DMS79 treated with DMSO at 0.1 percent for 48 hours (cell line): ENCODE measurements at regions not wholly inside any gene's neighbourhood (a gene's known extent, or its start where the extent isn't known, plus 50 kb on each side); places are given as distances from the start of the nearest gene placed in this dataset.
A peak's percentile ranks its signal among the peaks of the same experiment; 100 is the strongest.
"Not testable (repeated sequence)": the region's sequence is repeated elsewhere in the genome, so short reads cannot be mapped to it uniquely, and the experiment has no call there.

ENCODE experiments used
- DNase-seq: peaks from one replicate; lab custom pipeline; 2025; lab: John Stamatoyannopoulos, UW

DNA sequence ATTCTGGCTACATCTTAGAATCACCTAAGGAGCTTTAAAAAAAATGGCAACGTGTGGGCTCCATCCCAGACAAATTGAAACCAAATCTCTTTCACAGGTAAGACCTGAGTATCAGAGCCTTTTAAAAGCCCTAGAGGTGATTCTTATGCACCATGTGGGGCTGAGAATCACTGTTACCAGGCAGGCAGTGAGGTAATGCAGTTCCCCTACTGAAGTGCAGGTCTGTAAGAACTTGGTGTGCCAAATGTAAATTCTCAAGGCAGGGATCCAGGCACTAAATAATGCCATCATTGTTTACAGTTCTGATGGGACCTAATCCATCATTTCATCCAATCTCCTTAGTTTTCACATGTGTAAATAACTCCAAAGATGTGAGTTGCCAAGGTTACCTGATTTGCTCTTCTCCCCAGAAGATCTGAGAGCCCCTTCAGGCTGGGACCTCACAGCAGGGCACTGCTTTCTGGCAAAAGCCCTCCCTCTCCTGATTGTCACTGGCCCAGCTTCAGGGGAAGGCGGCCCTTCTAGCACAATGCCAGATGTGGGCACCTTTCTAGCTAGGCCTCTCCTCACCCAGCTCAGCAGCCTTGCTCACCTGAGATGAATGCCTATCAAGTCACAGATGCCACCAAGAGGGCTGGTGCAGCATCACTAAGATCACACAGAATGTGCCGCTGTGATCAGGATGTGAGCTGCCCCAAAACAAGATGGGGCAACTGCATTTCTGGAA lies 73.6 kb upstream of the RGPD5 start:
- peak; percentile 76 for DNase-seq

DNA sequence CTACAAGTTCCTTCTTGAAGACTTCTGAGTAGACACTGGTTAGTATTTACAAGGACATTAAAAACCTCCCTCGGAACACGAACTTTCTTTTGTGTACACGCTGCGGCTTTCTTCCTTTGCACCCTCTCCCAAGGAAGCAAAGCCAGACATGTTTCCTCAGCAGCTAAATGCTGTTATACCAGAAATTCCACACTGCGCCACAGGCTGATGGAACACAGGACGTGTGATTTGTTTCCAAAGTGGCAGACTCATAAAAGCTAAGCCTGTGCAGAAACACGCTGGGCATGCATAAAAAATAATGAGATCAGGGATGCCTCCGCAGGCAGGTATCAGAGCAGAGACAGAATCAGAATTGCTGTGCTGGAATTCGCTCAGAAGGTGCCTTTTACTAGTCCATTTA lies 73.0 kb upstream of the RGPD5 start:
- no peak for DNase-seq

DNA sequence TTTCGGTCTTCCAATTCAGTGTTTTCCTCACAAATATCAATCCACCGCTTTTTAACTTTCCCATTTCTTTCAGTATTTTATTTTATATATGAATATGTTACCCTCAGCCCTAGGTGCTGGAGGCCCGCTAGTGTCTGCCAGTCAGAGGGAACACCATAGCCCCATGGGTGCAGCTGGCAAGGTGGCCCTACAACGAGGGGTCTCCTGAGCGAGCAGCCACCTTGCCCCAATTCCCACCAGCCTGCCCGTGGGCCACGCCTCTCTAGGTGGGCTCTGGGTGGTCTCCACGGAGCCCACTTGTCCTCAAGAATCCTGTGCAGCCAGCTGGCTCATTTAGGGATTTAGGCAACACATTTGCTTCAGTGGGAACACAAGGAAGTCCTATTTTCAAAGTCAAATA lies 72.5 kb upstream of the RGPD5 start:
- DNase-seq: no peak

DNA sequence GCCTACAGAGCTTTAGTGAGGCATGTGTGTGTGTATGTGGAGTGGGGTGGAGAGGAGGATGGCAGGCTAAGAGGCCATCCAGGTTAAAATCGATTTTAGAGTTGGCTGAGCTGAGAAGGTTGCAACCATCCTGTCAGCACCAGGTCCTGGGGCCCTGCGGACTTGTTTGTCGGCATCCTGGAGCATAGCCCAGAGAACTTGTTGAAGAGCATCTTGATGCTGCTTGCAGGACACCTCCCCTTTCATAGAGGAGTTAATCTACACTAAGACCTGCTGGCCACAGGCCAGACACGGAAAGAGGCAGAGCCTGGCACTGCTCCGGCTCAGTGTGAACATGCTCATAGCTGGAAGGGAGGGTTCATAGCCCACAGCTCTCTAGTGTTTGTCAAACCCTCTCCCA lies 72.1 kb upstream of the RGPD5 start:
- peak; percentile 92 for DNase-seq

DNA sequence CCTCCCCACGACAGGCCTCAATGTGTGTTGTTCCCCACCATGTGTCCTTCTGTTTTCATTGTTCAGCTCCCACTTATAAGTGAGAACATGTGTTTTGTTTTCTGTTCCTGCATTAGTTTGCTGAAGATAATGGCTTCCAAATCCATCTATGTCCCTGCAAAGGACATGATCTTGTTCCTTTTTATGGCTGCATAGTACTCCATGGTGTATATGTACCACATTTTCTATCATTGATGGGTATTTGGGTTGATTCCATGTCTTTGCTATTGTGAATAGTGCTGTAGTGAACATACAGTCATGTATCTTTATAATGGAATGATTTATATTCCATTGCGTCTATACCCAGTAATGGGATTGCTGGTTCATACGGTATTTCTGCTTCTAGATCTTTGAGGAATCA lies 71.5 kb upstream of the RGPD5 start:
- not testable (repeated sequence) for DNase-seq

DNA sequence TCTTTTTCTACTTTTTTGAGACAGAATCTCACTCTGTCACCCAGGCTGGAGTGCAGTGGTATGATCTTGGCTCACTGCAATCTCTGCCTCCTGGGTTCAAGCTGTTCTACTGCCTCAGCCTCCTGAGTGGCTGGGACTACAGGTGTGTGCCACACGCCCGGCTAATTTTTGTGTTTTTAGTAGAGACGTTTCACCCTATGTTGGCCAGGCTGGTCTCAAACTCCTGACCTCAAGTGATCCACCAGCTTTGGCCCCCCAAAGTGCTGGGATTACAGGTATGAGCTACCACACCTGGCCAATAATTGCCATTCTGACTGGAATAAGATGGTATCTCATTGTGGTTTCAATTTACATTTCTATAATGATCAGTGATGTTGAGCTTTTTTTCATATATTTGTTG lies 71.0 kb upstream of the RGPD5 start:
- not testable (repeated sequence) for DNase-seq

DNA sequence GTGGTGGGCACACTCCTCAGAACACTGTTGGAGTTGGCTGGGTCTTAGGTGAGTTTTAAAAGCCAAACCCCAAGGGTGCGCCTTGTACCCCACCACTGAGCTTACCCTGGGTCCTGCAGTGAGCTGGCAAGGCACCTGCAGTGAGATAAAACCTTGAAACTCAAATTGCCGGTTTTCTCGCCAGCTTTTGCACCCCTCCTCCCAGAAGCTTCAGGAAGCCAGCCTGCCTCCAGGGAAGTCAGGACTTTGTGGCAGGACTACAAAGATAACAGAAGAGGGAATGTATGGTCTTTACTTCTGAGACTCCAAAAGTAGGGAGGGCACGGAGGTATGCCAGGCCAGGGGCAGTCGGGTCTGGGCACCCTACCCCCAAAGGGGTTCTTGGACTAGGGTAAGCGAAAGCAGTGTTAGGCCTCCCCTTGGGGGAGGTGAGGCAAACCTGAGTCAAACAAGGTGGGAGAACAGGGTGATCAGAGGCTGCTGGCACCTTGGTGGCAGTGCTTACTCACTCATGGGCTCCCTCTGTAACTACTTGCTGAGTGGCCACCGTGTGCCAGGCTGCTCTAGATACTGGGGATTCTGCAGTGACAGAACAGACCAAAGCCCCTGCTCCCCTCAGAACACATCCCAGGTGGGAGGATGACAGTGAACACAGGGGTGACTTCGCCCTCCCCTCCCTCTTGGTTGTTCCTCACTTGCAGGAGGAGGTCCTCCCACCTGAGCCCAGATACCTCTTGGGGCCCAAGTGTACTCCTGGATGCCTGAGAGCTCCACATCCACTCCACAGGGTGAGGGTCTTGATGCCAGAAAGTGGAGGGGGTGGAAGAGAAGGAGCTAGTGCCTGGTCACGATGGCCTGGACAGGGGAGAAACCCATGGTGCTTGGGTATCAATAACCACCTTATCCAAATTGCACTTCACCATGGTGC lies 69.3 kb upstream of the RGPD5 start:
- no peak for DNase-seq

DNA sequence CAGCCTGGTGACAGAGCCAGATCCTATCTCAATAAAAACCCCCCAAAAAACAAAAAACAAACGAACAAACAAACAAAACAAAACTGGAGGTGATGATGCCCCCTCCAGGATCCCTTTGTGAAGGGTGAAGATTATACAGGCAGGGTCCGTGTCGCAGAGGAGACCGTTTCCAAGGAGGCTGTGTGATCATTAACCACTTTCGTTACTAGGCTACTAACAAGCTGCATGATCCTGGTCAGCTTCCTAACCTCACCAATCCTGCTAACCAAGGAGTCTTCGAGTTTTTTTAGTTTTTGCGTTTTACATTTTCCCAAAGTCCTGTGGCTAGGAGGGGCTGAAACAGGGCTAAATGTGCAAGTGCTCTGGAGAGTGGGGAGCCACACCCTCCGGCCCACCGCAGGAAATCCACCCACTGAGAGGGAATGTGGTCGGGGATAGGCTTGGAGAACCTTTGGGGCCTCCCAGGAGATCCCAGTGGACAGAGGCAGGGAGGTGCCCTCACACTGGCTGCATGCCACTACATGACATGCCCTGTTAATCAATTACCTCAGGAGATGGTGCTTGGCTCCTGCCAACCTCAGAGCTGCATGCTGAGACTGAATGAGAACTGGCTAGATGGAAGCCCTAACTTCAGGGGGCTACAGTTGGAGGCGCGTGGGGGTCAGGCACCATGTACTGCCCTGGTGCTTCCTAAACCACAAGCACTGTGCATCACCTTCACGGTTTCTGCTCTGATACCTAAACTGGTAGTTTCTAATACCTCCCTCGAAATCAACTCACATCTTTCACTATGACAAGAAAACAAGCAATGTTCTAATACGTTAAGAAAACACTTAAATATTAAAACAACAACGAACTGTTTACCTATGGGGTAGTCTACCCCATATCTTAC lies 67.5 kb upstream of the RGPD5 start:
- DNase-seq: no peak

DNA sequence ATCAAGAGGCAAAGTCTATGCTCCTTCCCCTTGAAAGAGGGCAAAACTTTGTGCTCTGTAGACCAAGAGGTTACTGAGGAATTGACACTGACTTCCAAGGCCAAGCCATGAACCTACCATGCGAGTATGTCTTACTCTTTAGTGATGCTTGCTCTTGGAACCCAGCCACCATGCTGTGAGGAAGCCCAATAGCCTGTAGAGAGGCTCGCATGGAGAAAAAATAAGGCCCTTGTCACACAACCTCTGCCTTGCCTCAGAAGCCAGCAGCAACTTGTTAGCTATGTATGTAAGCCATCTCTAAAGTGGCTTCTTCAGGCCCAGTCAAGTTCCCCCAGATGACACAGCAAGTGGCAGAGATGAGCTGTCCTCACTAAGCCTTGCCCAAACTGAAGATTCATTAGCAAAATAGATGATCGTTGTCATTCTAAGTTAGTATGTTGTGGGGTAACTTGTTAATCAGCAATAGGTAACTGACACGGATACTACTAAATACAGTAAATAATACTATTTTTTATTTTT lies 66.1 kb upstream of the RGPD5 start:
- DNase-seq: no peak

DNA sequence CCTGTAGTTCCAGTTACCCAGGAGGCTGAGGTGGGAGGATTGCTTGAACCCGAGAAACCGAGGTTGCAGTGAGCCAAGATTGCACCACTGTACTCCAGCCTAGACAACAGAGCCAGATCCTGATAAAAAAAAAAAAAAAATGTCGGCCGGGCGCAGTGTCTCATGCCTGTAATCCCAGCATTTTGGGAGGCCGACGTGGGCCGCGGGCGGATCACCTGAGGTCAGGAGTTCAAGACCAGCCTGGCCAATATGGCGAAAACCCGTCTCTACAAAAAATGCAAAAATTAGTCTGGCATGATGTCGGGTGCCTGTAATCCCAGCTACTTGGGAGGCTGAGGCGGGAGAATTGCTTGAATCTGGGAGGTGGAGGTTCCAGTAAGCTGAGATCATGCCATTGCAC lies 60.4 kb upstream of the RGPD5 start:
- DNase-seq: not testable (repeated sequence)

DNA sequence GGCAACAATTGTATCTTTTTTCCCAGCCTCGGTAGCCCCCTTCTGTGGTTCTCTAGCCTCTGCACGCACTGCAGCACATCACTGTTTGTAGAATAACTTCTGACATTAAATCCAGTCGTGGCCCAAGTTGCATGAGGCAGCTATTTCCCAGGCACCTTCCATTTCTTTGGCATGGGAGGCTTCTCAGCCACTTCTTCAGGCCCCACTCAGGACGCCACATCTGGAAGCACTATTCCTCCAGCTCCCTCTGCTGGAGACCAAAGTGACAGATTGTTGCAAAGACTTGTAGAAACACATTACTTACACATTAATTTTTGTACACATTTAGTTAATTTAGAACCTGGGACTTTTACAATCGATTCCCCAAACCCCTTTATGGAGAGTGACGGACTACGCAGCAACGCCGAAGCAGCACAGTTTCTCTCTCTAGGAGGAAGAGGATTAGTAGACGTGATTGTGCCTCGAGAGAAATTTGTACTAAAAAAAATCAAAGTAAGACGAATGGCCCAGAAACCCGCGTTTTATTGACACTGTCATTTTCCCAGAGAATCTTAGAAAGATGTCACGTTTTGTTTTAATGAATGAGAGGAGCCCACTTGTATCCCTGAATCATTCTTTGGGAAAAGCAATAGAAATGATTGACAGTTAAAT lies 57.8 kb upstream of the RGPD5 start:
- DNase-seq: peak; percentile 34
